IMR-90 (cell line): ENCODE measurements at regions not wholly inside any gene's neighbourhood (a gene's known extent, or its start where the extent isn't known, plus 50 kb on each side); places are given as distances from the start of the nearest gene placed in this dataset.
A peak's percentile ranks its signal among the peaks of the same experiment; 100 is the strongest.
"Not testable (repeated sequence)": the region's sequence is repeated elsewhere in the genome, so short reads cannot be mapped to it uniquely, and the experiment has no call there.

Source experiments
- ATAC-seq: fragments of 200-7000 bp; cut with Tn5 transposase; 2 replicates; pipeline ENCODE4 v1.9.1; 2020; ENCODE audit warnings: low read depth, mild to moderate bottlenecking, moderate library complexity
- BruUV-seq: library from RNA; stranded (reverse); fragments of 400-500 nt; replicated peaks from 2 replicates; lab custom pipeline; 2021; lab: Mats Ljungman, UMichigan
- CTCF ChIA-PET: fragments of 300-600 bp; formaldehyde crosslinking; extraction: SDS; loops from one replicate; lab custom pipeline; 2021; ENCODE audit warnings: antibody characterized with exemption; lab: Yijun Ruan, JAX
- POLR2A ChIA-PET: fragments of 300-600 bp; sonication (Branson Sonifier 250); formaldehyde crosslinking; loops from one replicate; lab custom pipeline; 2022; ENCODE audit warnings: antibody characterized with exemption; ENCODE audit not compliant: unreplicated experiment; lab: Charles Lee
- DNase-seq: peaks from one replicate; pipeline ENCODE4 v3.0.0; 2013
- H2AFZ ChIP-seq: replicated peaks from 2 replicates; pipeline ENCODE3; 2013; ENCODE audit warnings: low read length, mild to moderate bottlenecking; ENCODE audit not compliant: poor library complexity
- H2AK5ac ChIP-seq: 2 replicates; pipeline ENCODE4 v1.6.1; 2013; ENCODE audit warnings: low read depth, low read length, inconsistent platforms
- H2AK9ac ChIP-seq: replicated peaks from 2 replicates; pipeline ENCODE3; 2013; ENCODE audit warnings: mild to moderate bottlenecking, low read depth, low read length, moderate library complexity; ENCODE audit not compliant: poor library complexity
- H2BK120ac ChIP-seq: 2 replicates; pipeline ENCODE4 v1.6.1; 2013; ENCODE audit warnings: low read depth, low read length, inconsistent platforms
- H2BK15ac ChIP-seq: 3 replicates; pipeline ENCODE4 v1.6.1; 2013; ENCODE audit warnings: low read depth, low read length, inconsistent platforms
- H2BK20ac ChIP-seq: 2 replicates; pipeline ENCODE4 v1.6.1; 2013; ENCODE audit warnings: low read depth, mild to moderate bottlenecking, inconsistent platforms, low read length, moderate library complexity
- H2BK5ac ChIP-seq: 2 replicates; pipeline ENCODE4 v1.6.1; 2013; ENCODE audit warnings: mild to moderate bottlenecking, low read depth, low read length, inconsistent platforms; ENCODE audit not compliant: poor library complexity, severe bottlenecking
- H3K14ac ChIP-seq: replicated peaks from 2 replicates; pipeline ENCODE4 v1.6.1; 2013; ENCODE audit warnings: low read depth, low read length, inconsistent platforms
- H3K18ac ChIP-seq: 2 replicates; pipeline ENCODE4 v1.6.1; 2013; ENCODE audit warnings: low read depth, low read length, control low read depth
- H3K23ac ChIP-seq: 2 replicates; pipeline ENCODE4 v1.6.1; 2013; ENCODE audit warnings: low read depth, low read length, inconsistent platforms
- H3K27ac ChIP-seq: 2 replicates; pipeline ENCODE4 v1.5.1; 2013; ENCODE audit warnings: mild to moderate bottlenecking, control low read depth, low read length; ENCODE audit not compliant: insufficient read depth
- H3K27me3 ChIP-seq: 2 replicates; pipeline ENCODE4 v1.6.1; 2013; ENCODE audit warnings: low read length; ENCODE audit not compliant: control insufficient read depth, insufficient read depth
- H3K36me3 ChIP-seq: 2 replicates; pipeline ENCODE4 v1.6.1; 2013; ENCODE audit warnings: low read length, mixed read lengths; ENCODE audit not compliant: control insufficient read depth, insufficient read depth
- H3K4ac ChIP-seq: 2 replicates; pipeline ENCODE4 v1.6.1; 2013; ENCODE audit warnings: low read depth, low read length, inconsistent platforms
- H3K4me1 ChIP-seq: 2 replicates; pipeline ENCODE4 v1.6.1; 2013; ENCODE audit warnings: low read length, mixed read lengths; ENCODE audit not compliant: control insufficient read depth, insufficient read depth
- H3K4me2 ChIP-seq: 2 replicates; pipeline ENCODE4 v1.6.1; 2013; ENCODE audit warnings: low read depth, mild to moderate bottlenecking, control low read depth, low read length, moderate library complexity
- H3K4me3 ChIP-seq: 2 replicates; pipeline ENCODE4 v1.5.1; 2013; ENCODE audit warnings: low read depth, mild to moderate bottlenecking, control low read depth, low read length, moderate library complexity; ENCODE audit not compliant: insufficient read depth
- H3K56ac ChIP-seq: 2 replicates; pipeline ENCODE4 v1.6.1; 2013; ENCODE audit warnings: low read length, inconsistent platforms; ENCODE audit not compliant: insufficient read depth; ENCODE audit errors: extremely low read depth
- H3K79me1 ChIP-seq, 2 experiments: 2 replicates each; pipeline ENCODE4 v1.6.1; 2013; ENCODE audit warnings: low read length in 2 of 2, inconsistent platforms in 1 of 2, low read depth in 1 of 2
- H3K9ac ChIP-seq: 2 replicates; pipeline ENCODE4 v1.6.1; 2013; ENCODE audit warnings: low read depth, low read length, control low read depth
- H3K9me1 ChIP-seq: 2 replicates; pipeline ENCODE4 v1.6.1; 2013; ENCODE audit warnings: low read length, inconsistent platforms; ENCODE audit not compliant: insufficient read depth
- H3K9me3 ChIP-seq: 2 replicates; pipeline ENCODE4 v1.6.1; 2013; ENCODE audit warnings: low read length; ENCODE audit not compliant: control insufficient read depth, insufficient read depth
- H4K20me1 ChIP-seq: 2 replicates; pipeline ENCODE4 v1.6.1; 2013; ENCODE audit warnings: low read length, inconsistent platforms; ENCODE audit not compliant: insufficient read depth
- H4K5ac ChIP-seq: 2 replicates; pipeline ENCODE4 v1.6.1; 2013; ENCODE audit warnings: mild to moderate bottlenecking, low read depth, low read length, control low read depth
- H4K8ac ChIP-seq, 2 experiments: 2 replicates each; pipeline ENCODE4 v1.6.1; 2013; ENCODE audit warnings: low read depth in 2 of 2, low read length in 2 of 2, control low read depth in 1 of 2, inconsistent platforms in 1 of 2
- H4K91ac ChIP-seq: 2 replicates; pipeline ENCODE4 v1.6.1; 2013; ENCODE audit warnings: low read depth, low read length, inconsistent platforms; ENCODE audit not compliant: insufficient read depth
- CTCF ChIP-seq: conservative IDR thresholded peaks from 2 replicates; pipeline ENCODE4 v1.5.1; 2012; ENCODE audit warnings: mild to moderate bottlenecking, low read depth, low read length, improper control_type of control experiment
- WGBS, 2 experiments: methylation state at CpG; one replicate each; pipeline versions ENCODE4 v1.1.5 to v1.1.7; 2013; ENCODE audit warnings: missing lambda C conversion rate in 2 of 2; ENCODE audit not compliant: insufficient read length in 1 of 2; ENCODE audit errors: extremely low coverage in 2 of 2; 5-methylcytosine and 5-hydroxymethylcytosine counted together
- dilution Hi-C: fragments of 300-500 bp; cut with HindIII; formaldehyde crosslinking; loops from one replicate; pipeline ENCODE4 v1.14.3; 2018; ENCODE audit warnings: low sequenced_read_pairs; ENCODE audit not compliant: unreplicated experiment
- in situ Hi-C: fragments of 300-500 bp; cut with MboI; formaldehyde crosslinking; loops from 3 replicates; pipeline ENCODE4 v1.14.3; 2019; ENCODE audit warnings: low sequenced_read_pairs, inconsistent platforms, mixed read lengths
- intact Hi-C: fragments of 100-400 bp; cut with micrococcal nuclease; formaldehyde crosslinking; loops from 2 replicates; pipeline ENCODE4 v1.10.0; 2022

- H3K4me2 ChIP-seq, H4K91ac ChIP-seq, H3K9me1 ChIP-seq, H2AFZ ChIP-seq, H3K27ac ChIP-seq, H3K9ac ChIP-seq, DNase-seq, intact Hi-C loops, dilution Hi-C loops, H3K18ac ChIP-seq, H3K56ac ChIP-seq, H3K36me3 ChIP-seq, H2AK9ac ChIP-seq, H2BK20ac ChIP-seq, H3K14ac ChIP-seq, H2BK5ac ChIP-seq, H3K4ac ChIP-seq, H4K5ac ChIP-seq, BruUV-seq, POLR2A ChIA-PET, CTCF ChIA-PET, in situ Hi-C loops, H3K23ac ChIP-seq, H2AK5ac ChIP-seq, H4K8ac ChIP-seq, H3K4me1 ChIP-seq, H2BK120ac ChIP-seq, H3K4me3 ChIP-seq, H3K9me3 ChIP-seq, H3K27me3 ChIP-seq, H2BK15ac ChIP-seq, H3K79me1 ChIP-seq, H4K20me1 ChIP-seq: not testable (repeated sequence)
- no CpG with 5 or more reads among the region's 11 CpGs for WGBS, 2 experiments
- peak; percentile 10; the same call in 1 of the 2 replicates for TF ChIP-seq CTCF
- peak; percentile 89 for ATAC-seq
Observed at GRCh38 chr14:106764968-106765369, 1238.6 kb downstream of the TMEM121 start.
